ENCODE measurements at regions not wholly inside any gene's neighbourhood (a gene's known extent, or its start where the extent isn't known, plus 50 kb on each side); places are given as distances from the start of the nearest gene placed in this dataset.

DNA sequence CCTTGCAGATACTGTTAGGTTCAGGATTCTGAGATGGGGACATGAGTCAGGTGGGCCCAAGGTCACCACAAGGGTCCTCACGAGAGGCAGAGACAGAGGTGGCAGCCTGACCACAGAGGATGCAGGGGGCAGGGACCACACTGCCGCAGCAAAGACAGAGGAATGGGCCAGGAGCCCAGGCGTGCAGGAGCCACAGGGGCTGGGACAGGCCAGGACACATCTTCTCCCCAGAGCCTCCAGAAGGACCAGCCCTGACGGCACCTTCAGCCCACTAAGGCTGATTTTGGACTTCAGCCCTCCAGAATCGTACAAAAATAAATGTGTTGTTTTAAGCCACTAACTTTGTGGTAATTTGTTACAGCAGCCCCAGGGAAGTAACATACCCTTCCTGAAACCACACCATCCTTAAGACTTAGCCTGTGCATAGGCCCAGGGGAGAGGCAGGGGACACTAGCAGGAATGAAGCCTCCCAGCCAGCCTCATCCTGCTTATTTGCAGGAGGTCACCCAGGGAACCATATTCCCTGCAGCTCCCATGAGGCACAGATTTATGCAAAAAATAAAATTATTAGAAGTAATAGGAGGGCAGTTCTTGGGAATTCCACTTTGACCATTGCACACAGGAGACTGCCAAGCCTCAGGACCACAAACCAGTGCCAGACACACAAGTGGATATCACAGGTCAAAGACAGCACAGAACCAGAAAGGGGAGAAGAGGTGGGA, 119.3 kb upstream of the CST7 start:
- Histone ChIP-seq H4K20me1 (replicated peaks; ENCODE audit: control insufficient read depth, extremely low read depth, insufficient read depth, low read length) (no peaks in the 10 kb centered on the region), H3K79me2 (ENCODE audit: control insufficient read depth, insufficient read depth, low read length) (no peaks in the 10 kb centered on the region), H3K27ac (ENCODE audit: insufficient read depth, low read depth, low read length) (no peak overlapping the region), H3K4me2 (ENCODE audit: insufficient read depth, low read length) (no peak overlapping the region), H3K9me3 (replicated peaks; ENCODE audit: control insufficient read depth, insufficient read depth, low read length) (no peaks in the 10 kb centered on the region), H3K27me3 (ENCODE audit: control insufficient read depth in 2 of 2, insufficient read depth in 2 of 2, low read length in 2 of 2) (no peaks in the 10 kb centered on the region), H3K4me3 (replicated peaks in 1 of 3; ENCODE audit: insufficient read depth in 1 of 3, low read depth in 1 of 3, low read length in 3 of 3) (no peak overlapping the region), H3K36me3 (ENCODE audit: control insufficient read depth in 2 of 2, extremely low read depth in 1 of 2, insufficient read depth in 2 of 2, low read length in 2 of 2) (no peaks in the 10 kb centered on the region), H3K9ac (replicated peaks; ENCODE audit: extremely low read depth, insufficient read depth, low read length) (no peak overlapping the region), H2AFZ (ENCODE audit: low read depth, low read length) (no peak overlapping the region), H3K4me1 (ENCODE audit: control insufficient read depth, extremely low read depth, insufficient read depth, low read length) (no peaks in the 10 kb centered on the region), H3K9me1 (replicated peaks; ENCODE audit: control insufficient read depth, extremely low read depth, insufficient read depth, low read length) (no peaks in the 10 kb centered on the region)
- ChIA-PET CTCF (no interaction called here), POLR2A (no interaction called here)
- DNase-seq (ENCODE audit: low read depth, low spot score) (no peak), FAIRE-seq (no peak)
- BruUV-seq (replicated peaks) = no TSS peak
- dilution Hi-C loops (cut with MboI; ENCODE audit: extremely low pct_ligation_motif_present, low sequenced_read_pairs) = no loop called here
- intact Hi-C loops (cut with micrococcal nuclease) = no loop called here
- TF ChIP-seq POLR2AphosphoS5 (IDR thresholded peaks at IDR 0.05; ENCODE audit: insufficient read depth, low read depth, low read length) = no peak
- no peak for TF ChIP-seq FOS (IDR thresholded peaks at IDR 0.05; ENCODE audit: borderline replicate concordance, insufficient read depth, low read length)
- TF ChIP-seq, protein P1, sequence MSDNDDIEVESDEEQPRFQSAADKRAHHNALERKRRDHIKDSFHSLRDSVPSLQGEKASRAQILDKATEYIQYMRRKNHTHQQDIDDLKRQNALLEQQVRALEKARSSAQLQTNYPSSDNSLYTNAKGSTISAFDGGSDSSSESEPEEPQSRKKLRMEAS (IDR thresholded peaks at IDR 0.05; ENCODE audit: insufficient read depth, insufficient read length) = no peak
- no peak for TF ChIP-seq POLR2A (IDR thresholded peaks at IDR 0.05; ENCODE audit: low read depth, low read length)
- TF ChIP-seq GATA2 (IDR thresholded peaks at IDR 0.05; ENCODE audit: insufficient read depth, insufficient read length, low read depth, low read length) = no peak
- TF ChIP-seq, protein P2, sequence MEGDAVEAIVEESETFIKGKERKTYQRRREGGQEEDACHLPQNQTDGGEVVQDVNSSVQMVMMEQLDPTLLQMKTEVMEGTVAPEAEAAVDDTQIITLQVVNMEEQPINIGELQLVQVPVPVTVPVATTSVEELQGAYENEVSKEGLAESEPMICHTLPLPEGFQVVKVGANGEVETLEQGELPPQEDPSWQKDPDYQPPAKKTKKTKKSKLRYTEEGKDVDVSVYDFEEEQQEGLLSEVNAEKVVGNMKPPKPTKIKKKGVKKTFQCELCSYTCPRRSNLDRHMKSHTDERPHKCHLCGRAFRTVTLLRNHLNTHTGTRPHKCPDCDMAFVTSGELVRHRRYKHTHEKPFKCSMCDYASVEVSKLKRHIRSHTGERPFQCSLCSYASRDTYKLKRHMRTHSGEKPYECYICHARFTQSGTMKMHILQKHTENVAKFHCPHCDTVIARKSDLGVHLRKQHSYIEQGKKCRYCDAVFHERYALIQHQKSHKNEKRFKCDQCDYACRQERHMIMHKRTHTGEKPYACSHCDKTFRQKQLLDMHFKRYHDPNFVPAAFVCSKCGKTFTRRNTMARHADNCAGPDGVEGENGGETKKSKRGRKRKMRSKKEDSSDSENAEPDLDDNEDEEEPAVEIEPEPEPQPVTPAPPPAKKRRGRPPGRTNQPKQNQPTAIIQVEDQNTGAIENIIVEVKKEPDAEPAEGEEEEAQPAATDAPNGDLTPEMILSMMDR (IDR thresholded peaks at IDR 0.05; ENCODE audit: extremely low read depth in 1 of 2, insufficient read depth in 1 of 2, low read depth in 1 of 2, low read length in 2 of 2) = no peak
- no peak for TF ChIP-seq MYC (IDR thresholded peaks at IDR 0.05; ENCODE audit: low read depth, low read length)
- TF ChIP-seq JUN (IDR thresholded peaks at IDR 0.05; ENCODE audit: borderline replicate concordance, insufficient read depth, insufficient read length, low read depth) = no peak
- TF ChIP-seq EZH2 (IDR thresholded peaks at IDR 0.05; ENCODE audit: borderline replicate concordance, low read depth, low read length, severe bottlenecking) = no peak

Data from endothelial cell of umbilical vein (primary cell).